ENCODE measurements at regions not wholly inside any gene's neighbourhood (a gene's known extent, or its start where the extent isn't known, plus 50 kb on each side); places are given as distances from the start of the nearest gene placed in this dataset.

DNA sequence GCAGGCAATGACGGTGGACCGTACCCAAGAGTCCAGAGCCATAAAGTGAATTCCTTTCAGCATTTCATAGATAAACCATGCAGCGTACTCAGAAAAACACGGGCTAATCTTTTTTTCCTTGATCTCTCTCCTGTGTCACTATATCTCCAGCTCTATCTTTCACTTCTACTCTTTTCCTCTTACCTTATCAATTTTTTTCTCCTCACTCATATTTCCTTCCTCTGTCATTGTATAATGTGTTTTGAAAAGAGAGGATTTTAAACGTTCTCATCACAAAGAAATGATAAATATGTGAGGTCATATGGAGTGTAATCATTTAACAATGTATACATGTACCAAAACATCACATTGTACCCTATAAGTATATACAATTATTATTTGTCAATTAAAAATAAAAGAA lies 176.5 kb downstream of the CPE start:
- no peak for TF ChIP-seq POLR2A (IDR thresholded peaks at IDR 0.05)
- TF ChIP-seq, protein P1, sequence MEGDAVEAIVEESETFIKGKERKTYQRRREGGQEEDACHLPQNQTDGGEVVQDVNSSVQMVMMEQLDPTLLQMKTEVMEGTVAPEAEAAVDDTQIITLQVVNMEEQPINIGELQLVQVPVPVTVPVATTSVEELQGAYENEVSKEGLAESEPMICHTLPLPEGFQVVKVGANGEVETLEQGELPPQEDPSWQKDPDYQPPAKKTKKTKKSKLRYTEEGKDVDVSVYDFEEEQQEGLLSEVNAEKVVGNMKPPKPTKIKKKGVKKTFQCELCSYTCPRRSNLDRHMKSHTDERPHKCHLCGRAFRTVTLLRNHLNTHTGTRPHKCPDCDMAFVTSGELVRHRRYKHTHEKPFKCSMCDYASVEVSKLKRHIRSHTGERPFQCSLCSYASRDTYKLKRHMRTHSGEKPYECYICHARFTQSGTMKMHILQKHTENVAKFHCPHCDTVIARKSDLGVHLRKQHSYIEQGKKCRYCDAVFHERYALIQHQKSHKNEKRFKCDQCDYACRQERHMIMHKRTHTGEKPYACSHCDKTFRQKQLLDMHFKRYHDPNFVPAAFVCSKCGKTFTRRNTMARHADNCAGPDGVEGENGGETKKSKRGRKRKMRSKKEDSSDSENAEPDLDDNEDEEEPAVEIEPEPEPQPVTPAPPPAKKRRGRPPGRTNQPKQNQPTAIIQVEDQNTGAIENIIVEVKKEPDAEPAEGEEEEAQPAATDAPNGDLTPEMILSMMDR (IDR thresholded peaks at IDR 0.05), result no peak

All from Peyer's patch (tissue), 4 donors.